ENCODE measurements at regions not wholly inside any gene's neighbourhood (a gene's known extent, or its start where the extent isn't known, plus 50 kb on each side); places are given as distances from the start of the nearest gene placed in this dataset.

GRCh38 chr5:133843911-133844310 lies 124.5 kb downstream of the C5orf15 start:
- no peak for TF ChIP-seq FOXM1 (IDR thresholded peaks at IDR 0.05; ENCODE audit: low read depth, low read length)
- TF ChIP-seq PAX5 (IDR thresholded peaks at IDR 0.05; ENCODE audit: borderline replicate concordance, low read depth, low read length): no peak
- no peak for TF ChIP-seq REST (IDR thresholded peaks at IDR 0.05; ENCODE audit: low read depth, low read length)
- no peak for TF ChIP-seq RBBP5 (conservative IDR thresholded peaks at IDR 0.05)
- no peak for TF ChIP-seq ZNF384 (IDR thresholded peaks at IDR 0.05; ENCODE audit: borderline replicate concordance, low read depth, low read length)
- TF ChIP-seq MLLT1 (IDR thresholded peaks at IDR 0.05): no peak
- no peak for TF ChIP-seq CREB1 (IDR thresholded peaks at IDR 0.05; ENCODE audit: low read depth)
